Ovary (tissue), 3 donors: ENCODE measurements at regions not wholly inside any gene's neighbourhood (a gene's known extent, or its start where the extent isn't known, plus 50 kb on each side); places are given as distances from the start of the nearest gene placed in this dataset.
"Not testable (repeated sequence)": the region's sequence is repeated elsewhere in the genome, so short reads cannot be mapped to it uniquely, and the experiment has no call there.

Experiments
- EP300 ChIP-seq: sonication (generic); formaldehyde crosslinking; IDR thresholded peaks from one replicate; pipeline ENCODE4 v1.6.1; 2017; ENCODE audit warnings: antibody characterized with exemption
- POLR2A ChIP-seq: fragments of 450-650 bp; IDR thresholded peaks from one replicate; pipeline ENCODE4 v1.6.1; 2017; ENCODE audit warnings: antibody characterized with exemption, mild to moderate bottlenecking, moderate library complexity
- TF ChIP-seq, protein P1 (sequence below), 3 donors: fragments of 450-650 bp in 2 of 3; fragments of 200-600 bp in 1 of 3; IDR thresholded peaks; one replicate each; pipeline versions ENCODE4 v1.5.1 to v1.8.0; 2016 to 2022; ENCODE audit warnings: antibody characterized with exemption in 3 of 3, mild to moderate bottlenecking in 1 of 3
- donor health status: DM: no; HTN: no; CAD: no.

DNA sequence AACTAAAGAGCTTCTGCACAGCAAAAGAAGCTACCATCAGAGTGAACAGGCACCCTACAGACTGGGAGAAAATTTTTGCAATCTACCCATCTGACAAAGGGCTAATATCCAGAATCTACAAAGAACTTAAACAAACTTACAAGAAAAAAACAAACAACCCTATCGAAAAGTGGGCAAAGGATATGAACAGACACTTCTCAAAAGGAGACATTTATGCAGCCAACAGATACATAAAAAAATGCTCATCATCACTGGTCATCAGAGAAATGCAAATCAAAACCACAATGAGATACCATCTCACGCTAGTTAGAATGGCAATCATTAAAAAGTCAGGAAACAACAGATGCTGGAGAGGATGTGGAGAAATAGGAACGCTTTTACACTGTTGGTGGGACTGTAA, 72.1 kb downstream of the ELAPOR2 start:
- TF ChIP-seq, protein P1, sequence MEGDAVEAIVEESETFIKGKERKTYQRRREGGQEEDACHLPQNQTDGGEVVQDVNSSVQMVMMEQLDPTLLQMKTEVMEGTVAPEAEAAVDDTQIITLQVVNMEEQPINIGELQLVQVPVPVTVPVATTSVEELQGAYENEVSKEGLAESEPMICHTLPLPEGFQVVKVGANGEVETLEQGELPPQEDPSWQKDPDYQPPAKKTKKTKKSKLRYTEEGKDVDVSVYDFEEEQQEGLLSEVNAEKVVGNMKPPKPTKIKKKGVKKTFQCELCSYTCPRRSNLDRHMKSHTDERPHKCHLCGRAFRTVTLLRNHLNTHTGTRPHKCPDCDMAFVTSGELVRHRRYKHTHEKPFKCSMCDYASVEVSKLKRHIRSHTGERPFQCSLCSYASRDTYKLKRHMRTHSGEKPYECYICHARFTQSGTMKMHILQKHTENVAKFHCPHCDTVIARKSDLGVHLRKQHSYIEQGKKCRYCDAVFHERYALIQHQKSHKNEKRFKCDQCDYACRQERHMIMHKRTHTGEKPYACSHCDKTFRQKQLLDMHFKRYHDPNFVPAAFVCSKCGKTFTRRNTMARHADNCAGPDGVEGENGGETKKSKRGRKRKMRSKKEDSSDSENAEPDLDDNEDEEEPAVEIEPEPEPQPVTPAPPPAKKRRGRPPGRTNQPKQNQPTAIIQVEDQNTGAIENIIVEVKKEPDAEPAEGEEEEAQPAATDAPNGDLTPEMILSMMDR (IDR thresholded peaks at IDR 0.05), result not testable (repeated sequence)
- not testable (repeated sequence) for TF ChIP-seq POLR2A, EP300
